ENCODE measurements at regions not wholly inside any gene's neighbourhood (a gene's known extent, or its start where the extent isn't known, plus 50 kb on each side); places are given as distances from the start of the nearest gene placed in this dataset.

GRCh38 chr18:21179590-21180220 is 62.3 kb upstream of the GREB1L start:
- peak; percentile 62 for DNase-seq (ENCODE audit: low read depth)
- TF ChIP-seq, protein P1, sequence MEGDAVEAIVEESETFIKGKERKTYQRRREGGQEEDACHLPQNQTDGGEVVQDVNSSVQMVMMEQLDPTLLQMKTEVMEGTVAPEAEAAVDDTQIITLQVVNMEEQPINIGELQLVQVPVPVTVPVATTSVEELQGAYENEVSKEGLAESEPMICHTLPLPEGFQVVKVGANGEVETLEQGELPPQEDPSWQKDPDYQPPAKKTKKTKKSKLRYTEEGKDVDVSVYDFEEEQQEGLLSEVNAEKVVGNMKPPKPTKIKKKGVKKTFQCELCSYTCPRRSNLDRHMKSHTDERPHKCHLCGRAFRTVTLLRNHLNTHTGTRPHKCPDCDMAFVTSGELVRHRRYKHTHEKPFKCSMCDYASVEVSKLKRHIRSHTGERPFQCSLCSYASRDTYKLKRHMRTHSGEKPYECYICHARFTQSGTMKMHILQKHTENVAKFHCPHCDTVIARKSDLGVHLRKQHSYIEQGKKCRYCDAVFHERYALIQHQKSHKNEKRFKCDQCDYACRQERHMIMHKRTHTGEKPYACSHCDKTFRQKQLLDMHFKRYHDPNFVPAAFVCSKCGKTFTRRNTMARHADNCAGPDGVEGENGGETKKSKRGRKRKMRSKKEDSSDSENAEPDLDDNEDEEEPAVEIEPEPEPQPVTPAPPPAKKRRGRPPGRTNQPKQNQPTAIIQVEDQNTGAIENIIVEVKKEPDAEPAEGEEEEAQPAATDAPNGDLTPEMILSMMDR (IDR thresholded peaks at IDR 0.05; ENCODE audit: insufficient read depth, low read depth, low read length, missing control alignments), result peak; percentile 81
- H3K4me3 ChIP-seq (ENCODE audit: low read length), result no peak overlapping the region

DNA sequence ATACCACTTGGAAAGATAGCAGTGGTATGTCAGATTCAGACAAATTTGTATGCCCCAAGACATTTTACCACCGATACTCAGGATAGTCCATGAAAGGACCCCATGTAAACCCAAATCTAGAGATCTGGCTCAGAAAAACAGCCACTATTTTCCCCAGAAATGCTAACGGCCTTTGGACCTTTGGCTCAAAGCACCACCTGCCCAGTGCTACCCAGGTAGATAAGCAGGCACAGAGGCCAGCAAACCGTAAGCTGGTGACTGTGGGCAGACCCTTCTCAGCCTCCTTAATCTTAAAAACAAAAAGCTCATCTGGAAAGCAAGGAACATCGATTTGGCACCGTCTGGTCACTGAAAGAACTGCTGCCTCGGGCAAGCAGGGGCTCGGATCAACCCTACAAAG is 61.4 kb upstream of the GREB1L start:
- no peak for DNase-seq (ENCODE audit: low read depth)
- TF ChIP-seq, protein P1 (IDR thresholded peaks at IDR 0.05; ENCODE audit: insufficient read depth, low read depth, low read length, missing control alignments), result no peak
- H3K4me3 ChIP-seq (ENCODE audit: low read length), result no peak overlapping the region

DNA sequence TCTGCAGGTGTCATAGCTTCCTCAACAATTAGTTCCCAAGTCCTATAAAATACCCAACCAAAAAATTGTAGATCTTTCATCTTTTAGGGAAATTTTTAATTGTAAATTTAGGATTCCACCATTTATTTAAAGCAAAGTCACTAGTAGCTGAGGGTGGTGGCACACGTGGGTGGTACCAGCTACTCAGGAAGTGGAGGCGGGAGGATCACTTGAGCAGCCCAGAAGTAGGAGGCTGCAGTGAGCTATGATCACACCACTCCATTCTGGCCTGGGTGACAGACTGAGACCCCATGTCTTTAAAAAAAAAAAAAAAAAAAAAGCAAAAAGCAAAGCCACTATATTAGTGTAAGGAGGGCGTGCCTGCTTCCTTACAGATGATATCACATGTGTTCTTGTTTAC is 60.3 kb upstream of the GREB1L start:
- TF ChIP-seq, protein P1 (IDR thresholded peaks at IDR 0.05; ENCODE audit: insufficient read depth, low read depth, low read length, missing control alignments), result no peak
- no peak for DNase-seq (ENCODE audit: low read depth)
- no peak overlapping the region for H3K4me3 ChIP-seq (ENCODE audit: low read length)

DNA sequence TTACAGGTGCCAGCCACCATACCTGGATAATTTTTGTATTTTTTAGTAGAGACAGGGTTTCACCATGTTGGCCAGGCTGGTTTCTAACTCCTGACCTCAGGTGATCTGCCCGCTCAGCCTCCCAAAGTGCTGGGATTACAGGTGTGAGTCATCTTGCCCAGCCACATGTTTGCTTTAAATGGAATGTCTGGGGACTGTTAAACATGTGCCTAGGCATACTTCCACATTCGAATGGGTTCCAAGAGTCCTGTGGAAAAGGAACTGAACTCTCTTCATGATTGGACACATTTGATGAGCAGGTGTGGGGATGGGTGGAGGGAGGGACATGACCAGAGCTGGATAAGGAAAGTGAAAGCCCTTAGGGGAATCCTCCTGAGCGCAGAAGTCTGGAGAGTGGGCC is 58.4 kb upstream of the GREB1L start:
- peak; percentile 43 for DNase-seq (ENCODE audit: low read depth)
- TF ChIP-seq, protein P1 (IDR thresholded peaks at IDR 0.05; ENCODE audit: insufficient read depth, low read depth, low read length, missing control alignments), result no peak
- H3K4me3 ChIP-seq (ENCODE audit: low read length), result no peak overlapping the region

DNA sequence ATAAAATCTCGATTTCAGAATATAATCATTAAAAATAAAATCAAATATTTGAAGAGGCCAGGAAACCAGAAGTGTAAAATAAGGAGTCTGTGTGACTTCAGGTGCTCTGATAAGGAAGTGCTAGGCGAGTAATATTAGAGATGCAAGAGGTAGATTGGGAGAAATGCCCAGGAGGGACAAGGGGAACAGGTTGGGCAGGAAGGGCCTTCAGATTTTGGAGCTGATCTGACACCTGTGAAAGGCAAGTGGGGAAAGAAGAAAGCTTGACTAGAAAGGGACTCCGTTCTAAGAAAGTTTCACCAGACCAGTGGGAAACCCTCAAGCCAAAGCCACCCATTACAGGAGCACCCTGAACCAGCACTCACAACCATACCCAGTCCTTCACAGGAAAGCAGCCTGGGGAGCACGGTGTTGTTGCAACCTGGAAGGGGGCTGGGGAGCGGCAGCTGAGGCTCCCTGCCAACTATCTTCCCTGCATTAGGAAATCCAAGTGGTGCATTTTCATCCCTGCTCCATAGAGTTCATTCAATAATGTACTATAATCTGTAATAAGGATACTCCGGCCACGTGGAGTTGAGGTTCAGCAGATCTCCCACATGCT is 57.5 kb upstream of the GREB1L start:
- H3K4me3 ChIP-seq (ENCODE audit: low read length), result no peak overlapping the region
- peak; percentile 40 for DNase-seq (ENCODE audit: low read depth)
- TF ChIP-seq, protein P1 (IDR thresholded peaks at IDR 0.05; ENCODE audit: insufficient read depth, low read depth, low read length, missing control alignments), result no peak

DNA sequence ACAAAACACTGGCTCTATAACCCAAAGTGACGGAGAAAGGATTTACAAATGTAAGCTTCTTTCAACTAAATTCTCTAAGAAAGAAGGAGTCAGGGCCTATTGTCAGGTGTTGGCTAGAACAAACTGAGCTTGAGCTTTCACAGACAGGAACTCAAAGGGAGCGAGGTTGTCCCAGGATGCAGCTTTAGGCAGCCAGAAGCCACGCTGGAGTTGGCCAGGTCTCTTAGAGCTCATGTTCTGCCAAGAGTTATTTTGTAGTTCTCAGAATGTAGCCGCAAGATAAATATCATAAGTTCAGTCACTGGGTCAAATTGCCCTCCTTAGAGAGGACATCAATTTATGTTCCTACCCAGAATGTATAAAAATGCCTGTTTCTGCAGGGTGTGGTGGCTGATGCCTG is 54.1 kb upstream of the GREB1L start:
- H3K4me3 ChIP-seq (ENCODE audit: low read length), result no peak overlapping the region
- no peak for DNase-seq (ENCODE audit: low read depth)
- TF ChIP-seq, protein P1 (IDR thresholded peaks at IDR 0.05; ENCODE audit: insufficient read depth, low read depth, low read length, missing control alignments), result no peak
